Activated naive CD8-positive, alpha-beta T cell treated with anti-CD3 and anti-CD28 coated beads for 36 hours (primary cell): ENCODE measurements at regions not wholly inside any gene's neighbourhood (a gene's known extent, or its start where the extent isn't known, plus 50 kb on each side); places are given as distances from the start of the nearest gene placed in this dataset.

Experiments
- DNase-seq: peaks from one replicate; pipeline ENCODE4 v3.0.0; 2021
- H3K27ac Mint-ChIP-seq: one replicate; pipeline ENCODE4 v1.8.0; 2022; ENCODE audit warnings: mild to moderate bottlenecking, moderate library complexity, mixed read lengths
- H3K27me3 Mint-ChIP-seq: one replicate; pipeline ENCODE4 v1.8.0; 2022; ENCODE audit warnings: mild to moderate bottlenecking, mixed read lengths
- H3K36me3 Mint-ChIP-seq: one replicate; pipeline ENCODE4 v1.8.0; 2021; ENCODE audit warnings: mild to moderate bottlenecking, mixed read lengths
- H3K4me1 Mint-ChIP-seq: one replicate; pipeline ENCODE4 v1.8.0; 2021; ENCODE audit warnings: mixed read lengths
- H3K4me3 Mint-ChIP-seq: one replicate; pipeline ENCODE4 v1.8.0; 2022; ENCODE audit warnings: mild to moderate bottlenecking, moderate library complexity, mixed read lengths
- H3K9me3 Mint-ChIP-seq: one replicate; pipeline ENCODE4 v1.8.0; 2022; ENCODE audit warnings: mixed read lengths

DNA sequence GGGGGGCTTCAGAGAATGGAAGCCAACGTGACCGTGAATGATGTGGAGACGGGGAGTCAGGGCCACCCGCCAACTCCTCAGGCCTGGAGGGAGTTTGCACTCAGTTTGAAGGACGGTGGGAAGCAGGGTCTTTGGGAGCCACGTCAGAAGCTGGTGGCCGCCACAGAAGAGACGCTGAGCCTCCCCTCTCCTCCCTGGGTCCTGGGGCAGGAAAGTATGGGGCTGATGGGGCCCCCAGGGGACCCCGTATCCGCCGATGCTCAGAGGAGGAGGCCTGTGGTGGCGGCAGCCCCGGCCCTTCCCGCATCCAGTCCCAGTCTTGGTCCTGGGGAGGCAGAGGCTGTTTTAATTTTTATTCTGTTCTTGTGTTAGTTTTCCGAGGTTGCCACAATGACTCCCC, 188.6 kb upstream of the C1orf174 start:
- DNase-seq: no peak
- Mint-ChIP-seq H3K4me3 (no peak overlapping the region), H3K27me3 (peaks cover 5% of the 10 kb centered on the region), H3K27ac (no peak overlapping the region), H3K4me1 (no peaks in the 10 kb centered on the region), H3K36me3 (no peaks in the 10 kb centered on the region), H3K9me3 (peaks cover 4% of the 10 kb centered on the region)

DNA sequence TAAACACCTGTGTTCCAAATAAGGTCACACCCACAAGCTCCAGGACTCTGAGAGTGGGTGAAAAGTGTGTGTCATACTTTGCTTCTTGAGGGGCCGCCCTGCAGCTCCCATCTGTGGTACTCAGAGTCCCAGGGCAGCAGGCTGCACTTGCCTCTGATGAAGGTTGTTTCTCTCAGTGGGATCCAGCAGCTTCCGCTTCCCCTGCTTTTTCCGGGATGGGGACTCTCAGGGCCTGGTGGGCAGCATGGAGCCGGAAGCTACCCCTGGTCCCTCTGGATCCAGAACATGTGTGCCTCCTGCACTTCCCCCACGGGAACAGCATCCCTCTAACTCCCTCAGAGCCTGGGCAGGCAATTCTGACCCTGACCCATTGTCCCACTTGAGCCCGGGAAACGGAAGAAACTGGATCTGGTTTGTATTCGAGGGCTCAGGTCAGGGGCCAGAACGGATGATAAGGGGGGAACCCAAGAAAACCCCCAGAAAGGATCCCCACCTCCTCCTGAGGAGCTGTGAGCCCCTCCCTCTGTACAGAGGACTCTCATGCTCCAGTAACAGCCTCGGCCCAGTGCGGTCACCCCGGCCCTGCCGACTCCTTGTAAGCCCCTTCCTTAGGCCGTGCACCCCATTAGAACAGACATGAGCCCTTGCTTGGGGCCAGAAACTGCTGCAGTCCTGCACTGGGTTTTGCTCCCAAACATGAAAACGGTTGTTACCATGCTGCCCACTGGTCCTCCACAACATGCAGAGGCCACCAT, 189.5 kb upstream of the C1orf174 start:
- Mint-ChIP-seq H3K27me3 (peaks cover 5% of the 10 kb centered on the region), H3K9me3 (peaks cover 4% of the 10 kb centered on the region)
- no peak for DNase-seq

DNA sequence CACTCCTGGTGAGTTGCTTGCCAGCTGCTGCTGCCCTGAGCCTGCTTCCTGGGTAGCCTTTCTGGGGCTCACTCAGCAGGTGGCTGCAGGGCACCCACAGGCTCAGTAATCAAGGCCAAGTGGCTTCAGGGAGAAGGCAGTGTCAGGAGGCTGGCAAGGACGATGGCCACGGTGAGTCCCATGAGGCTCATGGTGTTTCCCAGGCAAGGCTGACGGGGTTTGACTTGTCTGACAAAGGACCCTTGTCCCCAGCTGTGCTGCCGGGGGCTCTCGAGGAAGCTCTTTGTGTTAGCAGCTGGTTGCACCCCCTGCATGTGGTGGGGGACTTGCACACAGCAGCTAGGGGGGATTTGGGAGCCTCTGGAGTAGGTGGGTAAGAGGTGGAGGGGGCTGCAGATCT, 190.5 kb upstream of the C1orf174 start:
- H3K9me3 Mint-ChIP-seq: peaks cover 4% of the 10 kb centered on the region
- DNase-seq: no peak
- no peaks in the 10 kb centered on the region for H3K36me3 Mint-ChIP-seq
- H3K4me1 Mint-ChIP-seq: no peaks in the 10 kb centered on the region
- no peak overlapping the region for H3K27ac Mint-ChIP-seq
- no peak overlapping the region for H3K4me3 Mint-ChIP-seq
- peaks cover 5% of the 10 kb centered on the region for H3K27me3 Mint-ChIP-seq

More for the DNA sequence above, 189.5 kb upstream of the C1orf174 start:
- Mint-ChIP-seq H3K36me3 (no peaks in the 10 kb centered on the region), H3K4me3 (no peak overlapping the region), H3K27ac (no peak overlapping the region), H3K4me1 (no peaks in the 10 kb centered on the region)

DNA sequence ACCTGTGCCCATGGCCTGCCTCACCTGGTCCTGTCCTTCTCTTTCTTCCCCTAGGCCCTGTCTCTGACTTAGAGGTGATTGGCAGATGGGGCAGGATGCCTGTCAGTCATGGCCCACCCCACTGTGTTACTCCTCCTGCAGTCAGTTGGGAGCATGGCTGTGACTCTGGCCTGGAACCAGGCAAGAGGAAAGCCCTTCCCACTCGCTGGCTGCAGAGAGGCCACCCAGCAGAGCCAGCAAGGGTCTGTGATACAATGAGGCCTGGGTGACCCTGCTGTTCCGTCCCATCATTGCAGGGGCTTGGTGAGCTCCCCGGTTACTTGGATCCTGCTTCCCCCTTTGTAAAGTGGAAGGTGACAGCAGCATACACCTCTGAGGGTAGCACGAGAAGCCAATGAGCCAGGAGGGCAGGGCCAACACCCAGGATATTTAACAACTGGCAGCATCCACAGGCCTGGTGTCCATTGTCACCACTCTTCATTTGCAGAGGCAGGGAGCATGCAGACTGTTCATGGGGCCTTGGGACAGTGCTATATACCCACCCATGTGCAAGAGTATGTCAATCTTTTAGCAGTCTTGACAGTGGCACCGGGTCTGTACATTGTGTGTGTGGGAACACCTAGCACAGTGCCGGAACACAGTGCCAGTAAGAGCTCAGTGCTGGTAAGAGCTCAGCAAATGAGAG, 191.0 kb upstream of the C1orf174 start:
- peaks cover 4% of the 10 kb centered on the region for H3K9me3 Mint-ChIP-seq
- H3K36me3 Mint-ChIP-seq: no peaks in the 10 kb centered on the region
- no peak overlapping the region for H3K27ac Mint-ChIP-seq
- no peaks in the 10 kb centered on the region for H3K4me1 Mint-ChIP-seq
- no peak for DNase-seq
- no peak overlapping the region for H3K4me3 Mint-ChIP-seq
- peaks cover 5% of the 10 kb centered on the region for H3K27me3 Mint-ChIP-seq

DNA sequence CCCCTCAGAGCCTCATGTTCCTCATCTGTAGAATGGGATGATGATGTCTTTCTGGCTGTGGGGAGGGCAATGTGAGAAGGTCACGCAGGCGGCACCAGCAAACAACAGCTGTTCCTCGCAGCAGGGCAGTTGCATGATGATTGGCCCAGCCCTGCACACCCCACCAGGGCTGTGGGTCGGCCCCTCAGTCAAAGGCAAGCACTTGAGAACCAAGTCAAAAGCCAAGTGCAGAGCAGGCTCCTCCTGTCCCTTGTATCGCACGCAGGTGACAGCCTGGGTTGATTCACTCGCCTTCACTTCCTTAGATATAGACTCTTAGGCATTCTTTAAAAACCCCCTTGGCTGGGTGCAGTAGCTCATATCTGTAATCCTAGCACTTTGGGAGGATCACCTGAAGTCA, 191.9 kb upstream of the C1orf174 start:
- no peak overlapping the region for H3K27ac Mint-ChIP-seq
- DNase-seq: no peak
- H3K4me1 Mint-ChIP-seq: no peaks in the 10 kb centered on the region
- no peaks in the 10 kb centered on the region for H3K36me3 Mint-ChIP-seq
- H3K27me3 Mint-ChIP-seq: peaks cover 5% of the 10 kb centered on the region
- H3K9me3 Mint-ChIP-seq: peaks cover 9% of the 10 kb centered on the region
- no peak overlapping the region for H3K4me3 Mint-ChIP-seq

DNA sequence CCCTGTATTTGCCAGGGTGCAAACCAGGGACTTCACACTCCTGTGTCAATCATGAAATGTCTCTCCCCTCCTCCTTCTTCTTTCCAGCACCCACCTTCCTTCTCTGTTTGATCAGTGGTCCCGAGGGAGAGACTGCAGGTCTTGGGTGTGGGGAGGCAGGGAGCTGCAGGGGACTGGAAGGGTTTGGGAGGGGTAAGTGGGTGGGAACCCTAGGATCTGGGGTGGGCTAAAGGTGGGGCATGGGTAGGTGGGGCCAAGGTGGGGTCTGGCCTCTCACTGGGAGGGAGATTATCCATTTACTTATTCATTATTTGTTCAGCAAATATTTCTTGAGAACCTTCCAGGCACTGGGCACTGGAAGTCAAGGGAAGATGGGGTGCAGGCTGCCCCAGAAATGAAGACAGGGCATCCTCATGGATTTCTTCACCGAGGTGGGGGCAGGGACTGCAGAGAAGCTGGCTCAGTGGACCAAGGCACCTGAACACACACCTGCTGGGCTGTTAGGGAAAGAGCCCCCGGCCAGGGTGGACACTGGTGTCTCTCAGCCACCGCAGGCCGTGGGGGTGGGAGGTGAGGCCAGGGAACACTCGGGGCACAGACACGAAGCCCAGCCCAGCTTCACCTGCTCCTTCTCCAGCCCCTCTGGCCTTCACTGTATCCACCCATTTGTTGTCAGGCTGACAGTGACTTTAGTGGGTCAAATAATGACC, 193.9 kb upstream of the C1orf174 start:
- H3K9me3 Mint-ChIP-seq: peaks cover 9% of the 10 kb centered on the region
- DNase-seq: no peak

DNA sequence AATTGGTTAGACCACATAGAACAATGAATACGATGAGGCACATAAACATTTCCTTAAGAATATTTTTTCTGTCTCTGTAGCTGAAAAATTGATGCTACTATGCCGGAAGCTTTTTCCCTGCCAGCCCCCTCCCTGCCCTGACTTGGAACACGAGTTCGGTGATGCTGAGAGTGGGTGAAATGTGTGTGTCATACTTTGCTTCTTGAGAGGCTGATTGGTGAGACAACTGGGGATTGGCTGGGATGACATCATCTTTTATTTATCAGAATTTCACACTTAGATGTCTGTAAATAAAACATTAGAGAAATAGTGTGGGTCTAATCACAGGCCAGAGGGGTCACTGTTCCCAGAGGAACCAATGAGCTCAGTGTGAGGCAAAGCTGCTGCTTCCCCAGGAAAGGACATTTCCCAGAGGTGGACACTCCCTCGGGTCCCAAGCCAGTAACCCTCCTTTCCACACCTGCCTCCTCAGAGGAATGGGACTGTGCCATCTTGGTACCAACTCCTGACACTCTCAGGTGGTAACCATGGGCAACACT, 195.4 kb upstream of the C1orf174 start:
- H3K4me1 Mint-ChIP-seq: no peaks in the 10 kb centered on the region
- H3K9me3 Mint-ChIP-seq: peaks cover 9% of the 10 kb centered on the region
- no peak overlapping the region for H3K27ac Mint-ChIP-seq
- no peak for DNase-seq
- H3K4me3 Mint-ChIP-seq: no peak overlapping the region
- no peaks in the 10 kb centered on the region for H3K27me3 Mint-ChIP-seq
- H3K36me3 Mint-ChIP-seq: no peaks in the 10 kb centered on the region

More for the DNA sequence above, 193.9 kb upstream of the C1orf174 start:
- H3K36me3 Mint-ChIP-seq: no peaks in the 10 kb centered on the region
- H3K27ac Mint-ChIP-seq: no peak overlapping the region
- H3K4me3 Mint-ChIP-seq: no peak overlapping the region
- peaks cover 5% of the 10 kb centered on the region for H3K27me3 Mint-ChIP-seq
- no peaks in the 10 kb centered on the region for H3K4me1 Mint-ChIP-seq

DNA sequence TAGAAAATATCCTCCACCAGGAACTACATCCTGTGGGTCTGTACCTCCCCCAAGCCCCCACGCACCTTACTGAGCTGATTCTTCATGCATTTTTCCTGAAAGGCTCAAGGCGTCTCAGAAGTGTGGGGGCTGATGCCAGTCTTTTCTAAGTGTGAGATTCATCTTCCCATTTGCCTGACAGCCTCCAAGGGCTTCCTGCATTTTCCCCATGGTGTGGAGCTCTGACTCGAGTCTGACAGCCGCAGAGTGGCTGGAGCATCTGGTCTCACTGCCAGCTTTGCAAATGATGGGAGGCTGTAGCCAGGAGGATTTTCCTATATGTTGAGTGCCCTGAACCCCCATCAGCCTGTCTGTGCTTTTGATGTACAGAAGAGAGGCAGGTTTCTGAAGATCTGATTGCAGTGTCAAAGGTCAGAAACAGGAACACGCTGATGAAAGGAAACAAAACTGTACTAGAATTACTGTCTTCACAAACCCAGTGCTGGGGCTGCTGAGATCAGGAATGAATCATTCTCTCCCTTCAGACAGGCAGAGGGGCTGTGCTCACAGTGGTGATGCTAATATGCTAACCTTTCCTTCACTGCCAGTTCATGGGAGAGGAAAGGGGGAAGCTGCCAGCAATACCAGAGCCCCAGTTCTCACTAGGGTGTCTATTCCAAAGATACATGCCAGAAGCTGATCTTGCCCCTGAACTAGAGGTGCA, 201.5 kb upstream of the C1orf174 start:
- Mint-ChIP-seq H3K4me1 (no peaks in the 10 kb centered on the region), H3K27ac (no peak overlapping the region), H3K27me3 (no peaks in the 10 kb centered on the region), H3K4me3 (no peak overlapping the region), H3K9me3 (peaks cover 1% of the 10 kb centered on the region), H3K36me3 (no peaks in the 10 kb centered on the region)
- DNase-seq: no peak

DNA sequence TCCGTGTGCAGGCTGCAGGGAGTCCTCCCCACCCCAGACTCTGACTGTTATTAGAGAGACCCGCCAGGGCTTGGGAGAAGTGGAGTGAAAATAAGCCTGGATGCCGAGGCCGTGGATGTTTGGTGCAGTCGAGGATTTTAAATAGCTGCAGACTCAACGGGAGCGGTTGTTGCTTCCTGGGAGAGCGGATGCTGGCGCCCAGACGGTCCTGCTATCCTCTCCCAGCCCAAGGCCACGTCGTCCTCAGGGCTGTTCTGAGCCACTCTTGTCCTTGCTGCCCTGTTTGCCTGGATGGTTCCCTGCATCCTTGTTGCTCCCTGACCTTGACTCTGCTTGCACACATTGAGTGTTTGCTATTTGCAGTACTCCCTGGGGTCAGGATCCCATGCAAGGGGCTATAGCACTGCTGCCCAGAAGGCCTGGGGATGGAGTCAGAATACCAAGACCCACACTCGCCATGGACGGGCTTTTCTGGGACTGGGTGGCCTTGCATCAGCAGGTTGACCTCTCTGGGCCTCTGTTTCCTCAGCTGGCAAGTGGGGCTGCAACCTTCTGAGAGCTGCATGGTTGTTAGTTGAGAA, 205.3 kb upstream of the C1orf174 start:
- Mint-ChIP-seq H3K27ac (no peak overlapping the region), H3K4me3 (no peak overlapping the region), H3K4me1 (no peaks in the 10 kb centered on the region), H3K27me3 (no peaks in the 10 kb centered on the region), H3K36me3 (no peaks in the 10 kb centered on the region), H3K9me3 (no peaks in the 10 kb centered on the region)
- DNase-seq: no peak

DNA sequence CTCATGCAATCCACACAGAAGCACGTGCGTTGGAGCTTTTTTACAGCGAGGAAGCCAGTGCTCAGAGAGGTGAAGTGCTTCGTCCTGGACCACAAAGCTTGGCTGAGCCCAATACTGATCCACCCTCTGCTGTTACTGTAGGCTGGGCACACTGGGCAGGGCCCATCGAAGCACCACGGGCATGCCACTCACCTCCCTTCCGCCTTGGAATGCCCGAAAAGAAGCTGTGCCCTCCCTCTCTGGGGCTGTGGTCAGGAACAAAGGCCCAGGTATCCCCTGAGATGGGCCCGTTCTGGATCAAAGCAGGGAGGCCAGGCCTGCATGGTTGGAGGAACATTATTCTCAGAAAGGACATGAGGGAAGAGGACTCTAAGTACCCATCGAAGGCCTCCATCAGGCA, 206.7 kb upstream of the C1orf174 start:
- DNase-seq: no peak
- Mint-ChIP-seq H3K9me3 (no peaks in the 10 kb centered on the region), H3K36me3 (no peaks in the 10 kb centered on the region), H3K4me1 (no peaks in the 10 kb centered on the region), H3K27ac (no peak overlapping the region), H3K27me3 (no peaks in the 10 kb centered on the region), H3K4me3 (no peak overlapping the region)

DNA sequence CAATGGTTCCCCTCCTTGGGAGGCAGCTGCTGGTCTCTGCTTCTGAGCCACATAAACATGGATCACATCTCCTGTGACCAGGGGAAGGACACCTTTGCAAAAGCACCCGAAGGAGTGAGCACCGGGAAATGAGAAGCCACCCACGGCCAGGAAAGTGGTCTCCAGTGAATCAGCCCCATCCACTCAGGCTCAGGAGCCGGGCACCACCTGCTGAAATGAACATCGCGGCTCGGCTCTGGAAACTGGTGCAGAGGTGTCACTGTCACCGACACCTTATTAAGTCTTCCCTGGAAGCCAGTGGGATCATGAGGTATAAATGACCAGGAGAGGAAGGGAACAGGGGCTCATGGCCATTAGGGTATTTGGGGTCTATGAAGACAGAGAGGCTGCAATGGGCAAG, 207.2 kb upstream of the C1orf174 start:
- no peaks in the 10 kb centered on the region for H3K4me1 Mint-ChIP-seq
- H3K36me3 Mint-ChIP-seq: no peaks in the 10 kb centered on the region
- no peaks in the 10 kb centered on the region for H3K27me3 Mint-ChIP-seq
- no peak overlapping the region for H3K27ac Mint-ChIP-seq
- H3K9me3 Mint-ChIP-seq: no peaks in the 10 kb centered on the region
- no peak overlapping the region for H3K4me3 Mint-ChIP-seq
- no peak for DNase-seq

DNA sequence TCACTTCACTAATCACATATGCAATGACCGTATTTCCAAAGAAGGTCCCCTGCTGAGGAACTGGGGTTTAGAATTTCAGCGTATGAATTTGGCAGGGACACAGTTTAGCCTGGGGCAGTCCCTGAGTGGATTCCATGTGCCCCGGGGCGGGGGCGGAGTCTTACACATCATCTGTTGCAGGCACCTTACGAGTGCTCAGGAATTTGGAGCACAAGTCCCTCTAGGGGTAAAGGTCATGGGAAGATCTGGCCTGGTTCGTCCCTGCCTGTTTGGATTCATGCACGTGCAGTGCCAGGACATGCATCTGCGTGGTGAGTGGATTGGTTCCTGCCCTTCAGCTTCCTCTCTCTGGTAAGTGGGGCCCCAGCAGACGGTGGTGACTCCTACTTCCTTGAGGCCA, 208.3 kb upstream of the C1orf174 start:
- Mint-ChIP-seq H3K9me3 (no peaks in the 10 kb centered on the region), H3K27me3 (no peaks in the 10 kb centered on the region), H3K4me1 (no peaks in the 10 kb centered on the region), H3K4me3 (no peak overlapping the region), H3K27ac (no peak overlapping the region), H3K36me3 (no peaks in the 10 kb centered on the region)
- no peak for DNase-seq

DNA sequence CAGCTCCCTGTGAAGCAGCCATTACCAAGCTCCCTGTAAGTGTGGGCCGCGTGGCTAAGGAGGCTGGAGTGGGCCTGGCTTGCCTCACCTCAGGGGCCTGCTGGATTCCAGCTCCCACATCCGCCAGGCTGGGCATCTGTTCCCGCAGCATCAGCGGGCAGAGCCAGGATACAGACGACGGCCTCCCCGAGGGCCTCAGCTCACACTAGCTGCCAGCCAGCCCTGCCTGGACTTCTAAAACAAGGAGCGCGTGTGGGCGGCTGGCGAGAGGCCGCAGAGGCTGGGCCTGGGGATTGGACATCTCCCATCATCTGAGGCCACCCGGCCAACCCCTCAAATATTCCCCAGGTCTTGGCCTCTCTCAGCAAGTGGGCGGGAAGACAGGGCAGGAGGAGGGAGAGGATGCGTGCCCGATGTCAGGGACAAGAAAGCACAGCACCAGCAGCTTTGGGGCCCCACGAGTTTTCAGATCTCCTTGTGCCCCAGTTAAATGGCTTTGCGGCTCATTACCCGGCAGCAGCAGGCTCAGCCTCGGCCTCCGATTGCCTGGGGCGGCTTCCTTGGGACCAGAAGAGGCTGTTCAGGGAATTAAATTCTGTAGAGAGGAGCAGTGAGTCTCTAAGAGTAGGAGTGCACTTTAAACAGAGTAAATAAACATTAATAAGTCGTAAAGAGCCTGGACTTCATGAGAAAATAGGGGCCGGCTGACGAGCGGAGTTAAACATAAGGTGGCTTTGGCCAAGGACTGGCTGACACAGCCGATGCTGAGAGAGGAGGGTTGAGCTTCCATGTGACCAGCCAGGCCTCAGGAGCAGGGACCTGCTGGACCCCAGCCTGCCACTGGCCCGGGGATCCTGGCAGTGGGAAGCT, 208.9 kb upstream of the C1orf174 start:
- no peaks in the 10 kb centered on the region for H3K27me3 Mint-ChIP-seq

DNA sequence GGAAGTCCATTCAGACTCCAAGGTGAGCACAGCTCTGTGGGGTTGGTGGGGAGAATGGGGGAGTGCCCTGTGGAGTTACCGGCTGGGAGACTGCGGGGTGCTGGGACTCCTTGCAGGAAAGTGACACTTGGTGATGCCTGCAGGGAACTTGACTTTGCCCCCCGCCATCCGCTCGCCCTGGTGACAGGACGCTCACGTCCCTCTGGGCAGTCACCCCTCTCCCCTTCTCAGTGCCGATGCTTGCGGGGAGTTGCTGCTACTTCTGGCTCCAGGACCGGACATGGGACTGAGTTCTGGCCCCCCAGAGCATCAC, 209.5 kb upstream of the C1orf174 start:
- Mint-ChIP-seq H3K4me1 (no peaks in the 10 kb centered on the region), H3K36me3 (no peaks in the 10 kb centered on the region), H3K4me3 (no peak overlapping the region), H3K27me3 (no peaks in the 10 kb centered on the region), H3K9me3 (peaks cover 7% of the 10 kb centered on the region), H3K27ac (no peak overlapping the region)
- DNase-seq: no peak

More for the DNA sequence above, 208.9 kb upstream of the C1orf174 start:
- H3K4me1 Mint-ChIP-seq: no peaks in the 10 kb centered on the region
- no peak overlapping the region for H3K4me3 Mint-ChIP-seq
- no peaks in the 10 kb centered on the region for H3K36me3 Mint-ChIP-seq
- DNase-seq: no peak
- H3K27ac Mint-ChIP-seq: no peak overlapping the region
- H3K9me3 Mint-ChIP-seq: peaks cover 2% of the 10 kb centered on the region
